Osteocyte (in vitro differentiated cells): ENCODE measurements at regions not wholly inside any gene's neighbourhood (a gene's known extent, or its start where the extent isn't known, plus 50 kb on each side); places are given as distances from the start of the nearest gene placed in this dataset.

Experiments
- DNase-seq: peaks from one replicate; pipeline ENCODE4 v3.0.0; 2021; ENCODE audit warnings: mixed read lengths; ENCODE audit not compliant: unreplicated experiment; ENCODE audit errors: extremely low spot score
- H3K27ac Mint-ChIP-seq: one replicate; pipeline ENCODE4 v1.8.0; 2021; ENCODE audit warnings: mild to moderate bottlenecking, mixed read lengths; ENCODE audit not compliant: unreplicated experiment
- H3K27me3 Mint-ChIP-seq: one replicate; pipeline ENCODE4 v1.8.0; 2021; ENCODE audit warnings: mixed read lengths; ENCODE audit not compliant: unreplicated experiment
- H3K36me3 Mint-ChIP-seq: one replicate; pipeline ENCODE4 v1.8.0; 2021; ENCODE audit warnings: mixed read lengths; ENCODE audit not compliant: unreplicated experiment
- H3K4me1 Mint-ChIP-seq: one replicate; pipeline ENCODE4 v1.8.0; 2021; ENCODE audit warnings: mixed read lengths; ENCODE audit not compliant: unreplicated experiment
- H3K4me3 Mint-ChIP-seq: one replicate; pipeline ENCODE4 v1.8.0; 2021; ENCODE audit warnings: mild to moderate bottlenecking, moderate library complexity, mixed read lengths; ENCODE audit not compliant: unreplicated experiment
- H3K9me3 Mint-ChIP-seq: one replicate; pipeline ENCODE4 v1.8.0; 2021; ENCODE audit warnings: mixed read lengths; ENCODE audit not compliant: unreplicated experiment
- CTCF ChIP-seq: fragments of 200-600 bp; sonication (generic); IDR thresholded peaks from 2 replicates; pipeline ENCODE4 v1.5.0; 2021; ENCODE audit warnings: antibody characterized with exemption, mild to moderate bottlenecking, moderate library complexity

GRCh38 chr12:67508830-67509229 lies 139.7 kb upstream of the DYRK2 start:
- Mint-ChIP-seq H3K27ac (no peak overlapping the region), H3K27me3 (peaks cover 4% of the 10 kb centered on the region), H3K36me3 (no peaks in the 10 kb centered on the region), H3K9me3 (no peaks in the 10 kb centered on the region), H3K4me1 (peaks cover 4% of the 10 kb centered on the region), H3K4me3 (no peak overlapping the region)
- no peak for DNase-seq
- TF ChIP-seq CTCF = no peak

- peaks cover 4% of the 10 kb centered on the region for H3K4me1 Mint-ChIP-seq
- H3K9me3 Mint-ChIP-seq = no peaks in the 10 kb centered on the region
- no peak for TF ChIP-seq CTCF
- H3K27me3 Mint-ChIP-seq = peaks cover 4% of the 10 kb centered on the region
- no peak for DNase-seq
- H3K27ac Mint-ChIP-seq = no peak overlapping the region
- H3K4me3 Mint-ChIP-seq = no peak overlapping the region
- H3K36me3 Mint-ChIP-seq = no peaks in the 10 kb centered on the region
Observed at GRCh38 chr12:67509666-67510386, 138.7 kb upstream of the DYRK2 start.

GRCh38 chr12:67512061-67512460 lies 136.5 kb upstream of the DYRK2 start:
- no peak for TF ChIP-seq CTCF
- Mint-ChIP-seq H3K27me3 (peaks cover 4% of the 10 kb centered on the region), H3K36me3 (no peaks in the 10 kb centered on the region)

GRCh38 chr12:67514502-67514901 lies 134.0 kb upstream of the DYRK2 start:
- Mint-ChIP-seq H3K4me1 (peaks cover 4% of the 10 kb centered on the region), H3K4me3 (no peak overlapping the region), H3K27me3 (peaks cover 4% of the 10 kb centered on the region), H3K36me3 (no peaks in the 10 kb centered on the region), H3K27ac (no peak overlapping the region), H3K9me3 (no peaks in the 10 kb centered on the region)
- no peak for TF ChIP-seq CTCF
- no peak for DNase-seq

More at GRCh38 chr12:67512061-67512460, 136.5 kb upstream of the DYRK2 start:
- no peak overlapping the region for H3K27ac Mint-ChIP-seq
- DNase-seq = no peak
- no peaks in the 10 kb centered on the region for H3K9me3 Mint-ChIP-seq
- H3K4me1 Mint-ChIP-seq = peaks cover 4% of the 10 kb centered on the region
- H3K4me3 Mint-ChIP-seq = no peak overlapping the region

- Mint-ChIP-seq H3K4me3 (no peak overlapping the region), H3K4me1 (peaks cover 4% of the 10 kb centered on the region), H3K27ac (no peak overlapping the region), H3K27me3 (peaks cover 4% of the 10 kb centered on the region), H3K9me3 (no peaks in the 10 kb centered on the region), H3K36me3 (no peaks in the 10 kb centered on the region)
- no peak for DNase-seq
- TF ChIP-seq CTCF = no peak
Observed at GRCh38 chr12:67515679-67516340, 132.7 kb upstream of the DYRK2 start.
